H1 (cell line): ENCODE measurements at regions not wholly inside any gene's neighbourhood (a gene's known extent, or its start where the extent isn't known, plus 50 kb on each side); places are given as distances from the start of the nearest gene placed in this dataset.

Source experiments
- ASH2L ChIP-seq: fragments of 200-600, 300-600 bp; sonication (generic); IDR thresholded peaks from one replicate; pipeline ENCODE4 v1.7.1; 2017; ENCODE audit warnings: low read length
- BACH1 ChIP-seq: IDR thresholded peaks from 2 replicates; pipeline ENCODE4 v1.6.1; 2012; ENCODE audit warnings: low read length, improper control_type of control experiment
- CBX5 ChIP-seq: fragments of 300-800, 300-1000 bp; sonication (generic); IDR thresholded peaks from 2 replicates; pipeline ENCODE4 v1.7.1; 2016; ENCODE audit warnings: antibody characterized with exemption, low read length, low read depth
- SIX5 ChIP-seq: IDR thresholded peaks from 2 replicates; pipeline ENCODE4 v1.6.1; 2011; ENCODE audit warnings: mild to moderate bottlenecking, low read depth, low read length
- ZNF274 ChIP-seq: IDR thresholded peaks from 2 replicates; pipeline ENCODE4 v1.7.0; 2012; ENCODE audit warnings: low read length, borderline replicate concordance; ENCODE audit errors: extremely low read depth
- TF ChIP-seq, protein P1 (sequence below): IDR thresholded peaks from 2 replicates; pipeline ENCODE4 v1.6.1; 2012; ENCODE audit warnings: inconsistent platforms

DNA sequence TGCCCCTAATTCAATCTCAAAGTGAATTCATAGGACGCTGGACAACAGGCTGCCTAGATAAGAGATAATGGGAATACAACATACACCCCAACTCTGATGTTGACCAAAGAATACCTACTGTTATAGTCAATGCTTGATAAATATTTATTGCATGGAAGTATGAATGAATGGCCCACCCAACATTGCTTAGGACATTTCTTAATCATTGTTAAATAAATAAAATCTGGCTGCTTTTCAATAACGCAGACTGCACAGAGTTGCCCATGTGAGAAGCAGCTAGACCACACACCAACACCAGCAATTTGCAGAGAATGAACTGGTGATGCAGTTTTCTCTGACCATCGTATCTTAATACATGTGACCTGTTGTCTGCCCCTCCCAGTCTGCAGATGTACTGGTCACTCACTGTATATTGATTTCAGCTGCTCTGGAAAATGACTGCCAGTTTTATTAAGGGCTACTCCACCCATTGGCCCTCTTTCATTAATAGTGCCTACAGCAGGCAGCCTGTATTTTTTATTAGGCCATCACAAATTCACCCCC lies 236.2 kb upstream of the WWC1 start (continued):
- TF ChIP-seq CBX5, result no peak
- TF ChIP-seq ZNF274, result no peak
- no peak for TF ChIP-seq SIX5
- no peak for TF ChIP-seq ASH2L
- TF ChIP-seq, protein P1, sequence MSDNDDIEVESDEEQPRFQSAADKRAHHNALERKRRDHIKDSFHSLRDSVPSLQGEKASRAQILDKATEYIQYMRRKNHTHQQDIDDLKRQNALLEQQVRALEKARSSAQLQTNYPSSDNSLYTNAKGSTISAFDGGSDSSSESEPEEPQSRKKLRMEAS, result no peak
- no peak for TF ChIP-seq BACH1
